ENCODE measurements at regions not wholly inside any gene's neighbourhood (a gene's known extent, or its start where the extent isn't known, plus 50 kb on each side); places are given as distances from the start of the nearest gene placed in this dataset.

DNA sequence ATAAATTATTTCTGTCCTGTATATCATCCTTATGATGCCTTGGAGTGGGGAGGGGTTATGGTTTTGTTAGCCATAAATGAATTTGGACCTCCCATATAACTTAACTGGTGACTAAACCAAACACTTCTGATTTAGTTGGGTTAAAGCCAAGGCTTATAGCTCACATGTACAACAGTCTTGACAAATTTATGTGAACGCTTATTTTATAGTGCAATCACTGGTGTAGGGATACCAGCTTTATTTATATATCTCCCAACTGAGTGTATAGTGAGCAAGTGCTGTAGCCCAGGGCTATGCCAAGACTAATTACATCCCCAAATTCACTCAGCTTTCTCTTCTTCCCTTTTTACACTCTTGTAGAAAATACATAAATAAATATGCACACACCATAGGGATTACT, 956.2 kb downstream of the SORCS3 start:
- TF ChIP-seq, protein P1, sequence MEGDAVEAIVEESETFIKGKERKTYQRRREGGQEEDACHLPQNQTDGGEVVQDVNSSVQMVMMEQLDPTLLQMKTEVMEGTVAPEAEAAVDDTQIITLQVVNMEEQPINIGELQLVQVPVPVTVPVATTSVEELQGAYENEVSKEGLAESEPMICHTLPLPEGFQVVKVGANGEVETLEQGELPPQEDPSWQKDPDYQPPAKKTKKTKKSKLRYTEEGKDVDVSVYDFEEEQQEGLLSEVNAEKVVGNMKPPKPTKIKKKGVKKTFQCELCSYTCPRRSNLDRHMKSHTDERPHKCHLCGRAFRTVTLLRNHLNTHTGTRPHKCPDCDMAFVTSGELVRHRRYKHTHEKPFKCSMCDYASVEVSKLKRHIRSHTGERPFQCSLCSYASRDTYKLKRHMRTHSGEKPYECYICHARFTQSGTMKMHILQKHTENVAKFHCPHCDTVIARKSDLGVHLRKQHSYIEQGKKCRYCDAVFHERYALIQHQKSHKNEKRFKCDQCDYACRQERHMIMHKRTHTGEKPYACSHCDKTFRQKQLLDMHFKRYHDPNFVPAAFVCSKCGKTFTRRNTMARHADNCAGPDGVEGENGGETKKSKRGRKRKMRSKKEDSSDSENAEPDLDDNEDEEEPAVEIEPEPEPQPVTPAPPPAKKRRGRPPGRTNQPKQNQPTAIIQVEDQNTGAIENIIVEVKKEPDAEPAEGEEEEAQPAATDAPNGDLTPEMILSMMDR (IDR thresholded peaks at IDR 0.05) = no peak
- no peak for TF ChIP-seq POLR2A (IDR thresholded peaks at IDR 0.05)
- TF ChIP-seq POLR2AphosphoS5 (IDR thresholded peaks at IDR 0.05; ENCODE audit: insufficient read depth in 1 of 2, low read depth in 1 of 2) = no peak
